NT2/D1 (cell line): ENCODE measurements at regions not wholly inside any gene's neighbourhood (a gene's known extent, or its start where the extent isn't known, plus 50 kb on each side); places are given as distances from the start of the nearest gene placed in this dataset.

Experiments
- DNase-seq: peaks from one replicate; pipeline ENCODE4 v3.0.0-alpha.2; 2011; ENCODE audit warnings: low read depth, low spot score
- H3K27me3 ChIP-seq: 2 replicates; pipeline ENCODE4 v1.6.0; 2011; ENCODE audit warnings: mild to moderate bottlenecking; ENCODE audit not compliant: insufficient read length, insufficient read depth
- H3K36me3 ChIP-seq: 2 replicates; pipeline ENCODE4 v1.6.1; 2011; ENCODE audit warnings: mild to moderate bottlenecking, low read length, mixed read lengths; ENCODE audit not compliant: insufficient read depth, insufficient read length
- H3K4me1 ChIP-seq: 2 replicates; pipeline ENCODE4 v1.5.1; 2011; ENCODE audit not compliant: insufficient read depth, insufficient read length
- H3K4me3 ChIP-seq: 2 replicates; pipeline ENCODE4 v1.5.1; 2011; ENCODE audit warnings: low read depth; ENCODE audit not compliant: insufficient read length
- H3K9ac ChIP-seq: 2 replicates; pipeline ENCODE4 v1.6.0; 2011; ENCODE audit warnings: low read depth; ENCODE audit not compliant: insufficient read length
- H3K9me3 ChIP-seq: 2 replicates; pipeline ENCODE4 v1.5.1; 2011; ENCODE audit warnings: mild to moderate bottlenecking, low read length; ENCODE audit not compliant: insufficient read depth
- SUZ12 ChIP-seq: IDR thresholded peaks from 2 replicates; pipeline ENCODE4 v1.6.1; 2011; ENCODE audit not compliant: insufficient read length, insufficient read depth; ENCODE audit errors: extremely low read depth
- YY1 ChIP-seq: IDR thresholded peaks from 2 replicates; pipeline ENCODE4 v1.6.1; 2011; ENCODE audit not compliant: insufficient read length, insufficient read depth
- ZNF274 ChIP-seq: IDR thresholded peaks from 2 replicates; pipeline ENCODE4 v1.6.1; 2011; ENCODE audit warnings: mild to moderate bottlenecking, low read depth, low read length

GRCh38 chr21:35611708-35612132 is 448.6 kb downstream of the SETD4 start:
- Histone ChIP-seq H3K4me1 (peaks cover 4% of the 10 kb centered on the region), H3K9ac (no peak overlapping the region), H3K4me3 (no peak overlapping the region), H3K9me3 (peaks cover 24% of the 10 kb centered on the region), H3K27me3 (no peaks in the 10 kb centered on the region), H3K36me3 (no peaks in the 10 kb centered on the region)
- DNase-seq: no peak
- no peak for TF ChIP-seq SUZ12
- TF ChIP-seq ZNF274: no peak
- TF ChIP-seq YY1: no peak

DNA sequence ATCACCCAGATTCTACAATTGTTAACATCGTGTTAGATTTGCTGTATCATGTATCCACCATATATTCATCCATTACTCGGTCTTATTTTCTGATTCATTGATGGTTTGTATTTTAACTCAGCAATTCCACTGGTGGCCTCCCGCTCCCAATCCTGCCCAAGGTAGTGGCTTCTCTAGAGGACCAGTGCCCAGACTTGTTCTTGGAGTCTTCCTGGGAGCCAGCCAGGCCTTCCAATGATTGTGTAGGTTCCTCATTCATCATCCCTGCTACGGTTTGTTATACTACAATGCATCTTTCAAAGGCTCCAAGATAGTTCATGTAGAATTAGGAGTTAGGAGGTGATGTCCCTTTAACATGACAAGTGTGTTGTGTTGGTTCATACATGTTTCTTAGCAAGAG is 451.1 kb downstream of the SETD4 start:
- peaks cover 3% of the 10 kb centered on the region for H3K4me1 ChIP-seq
- H3K27me3 ChIP-seq: no peaks in the 10 kb centered on the region
- TF ChIP-seq ZNF274: no peak
- no peak for TF ChIP-seq YY1
- TF ChIP-seq SUZ12: no peak
- no peak overlapping the region for H3K9ac ChIP-seq
- no peaks in the 10 kb centered on the region for H3K36me3 ChIP-seq
- no peak for DNase-seq
- H3K9me3 ChIP-seq: peaks cover 8% of the 10 kb centered on the region; the same call in 1 of the 2 replicates
- no peak overlapping the region for H3K4me3 ChIP-seq

GRCh38 chr21:35607406-35607805 is 452.9 kb downstream of the SETD4 start:
- Histone ChIP-seq H3K27me3 (no peaks in the 10 kb centered on the region), H3K4me1 (peaks cover 5% of the 10 kb centered on the region)
- no peak for TF ChIP-seq ZNF274
- TF ChIP-seq YY1: no peak
- no peak for TF ChIP-seq SUZ12

DNA sequence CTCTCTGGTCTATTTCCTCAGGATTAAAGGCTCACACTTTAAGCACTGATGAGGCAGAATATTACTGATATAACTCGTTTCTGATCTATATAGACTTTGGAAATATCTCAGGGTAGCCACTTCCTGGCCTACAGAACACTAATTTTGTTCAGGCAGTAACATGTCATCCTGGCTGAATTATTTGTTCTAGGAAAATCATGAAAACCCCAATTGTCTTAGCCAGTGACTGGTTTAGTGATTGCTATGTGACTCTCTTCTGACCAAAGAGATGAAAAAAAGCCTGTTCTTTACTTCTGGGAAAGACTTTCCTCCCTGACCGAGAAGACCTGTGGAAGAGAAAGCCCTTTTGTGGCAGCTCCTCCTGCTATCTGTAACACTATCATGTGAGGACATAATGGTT is 453.7 kb downstream of the SETD4 start:
- Histone ChIP-seq H3K27me3 (no peaks in the 10 kb centered on the region), H3K4me3 (no peak overlapping the region), H3K4me1 (peaks cover 5% of the 10 kb centered on the region), H3K9me3 (peaks cover 6% of the 10 kb centered on the region; the same call in 1 of the 2 replicates), H3K36me3 (no peaks in the 10 kb centered on the region), H3K9ac (no peak overlapping the region)
- DNase-seq: no peak
- no peak for TF ChIP-seq ZNF274
- TF ChIP-seq YY1: no peak
- no peak for TF ChIP-seq SUZ12

More at GRCh38 chr21:35607406-35607805, 452.9 kb downstream of the SETD4 start:
- DNase-seq: no peak
- Histone ChIP-seq H3K4me3 (no peak overlapping the region), H3K9ac (no peak overlapping the region), H3K36me3 (no peaks in the 10 kb centered on the region), H3K9me3 (peaks cover 6% of the 10 kb centered on the region; the same call in 1 of the 2 replicates)

DNA sequence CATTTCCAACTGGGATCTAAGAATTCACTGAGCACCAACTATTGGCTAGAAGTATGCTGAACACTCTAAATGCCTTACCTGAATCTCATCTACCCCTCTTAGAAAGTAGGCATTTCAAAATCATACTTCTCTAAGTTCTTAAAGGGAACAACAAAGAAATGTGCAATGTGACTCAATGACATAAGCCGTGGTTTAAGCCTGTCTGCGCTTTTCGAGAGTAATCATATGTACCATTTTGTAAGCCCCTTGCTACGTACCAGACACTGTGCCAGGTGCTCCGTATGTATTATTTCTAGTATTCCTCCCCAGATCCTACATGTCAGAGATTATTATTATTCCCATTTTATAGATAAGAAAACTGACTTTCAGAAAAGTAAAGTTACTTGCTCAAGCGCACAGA is 454.2 kb downstream of the SETD4 start:
- TF ChIP-seq YY1 (no peak), SUZ12 (no peak), ZNF274 (no peak)
- DNase-seq: no peak
- Histone ChIP-seq H3K36me3 (no peaks in the 10 kb centered on the region), H3K9me3 (peaks cover 6% of the 10 kb centered on the region; the same call in 1 of the 2 replicates), H3K4me1 (peaks cover 5% of the 10 kb centered on the region), H3K4me3 (no peak overlapping the region), H3K9ac (no peak overlapping the region), H3K27me3 (no peaks in the 10 kb centered on the region)

- DNase-seq: peak; percentile 44
- no peak overlapping the region for H3K4me3 ChIP-seq
- H3K36me3 ChIP-seq: no peaks in the 10 kb centered on the region
- no peak overlapping the region for H3K9ac ChIP-seq
- H3K9me3 ChIP-seq: peaks cover 6% of the 10 kb centered on the region; the same call in 1 of the 2 replicates
- no peaks in the 10 kb centered on the region for H3K27me3 ChIP-seq
- peaks cover 5% of the 10 kb centered on the region for H3K4me1 ChIP-seq
- TF ChIP-seq ZNF274: no peak
- TF ChIP-seq YY1: no peak
- TF ChIP-seq SUZ12: no peak
These were observed 456.8 kb downstream of the SETD4 start for GRCh38 chr21:35603494-35603893.

- Histone ChIP-seq H3K27me3 (no peaks in the 10 kb centered on the region), H3K4me1 (peaks cover 5% of the 10 kb centered on the region), H3K9ac (no peak overlapping the region), H3K9me3 (peaks cover 6% of the 10 kb centered on the region; the same call in 1 of the 2 replicates), H3K4me3 (no peak overlapping the region), H3K36me3 (no peaks in the 10 kb centered on the region)
- TF ChIP-seq YY1: no peak
- TF ChIP-seq SUZ12: no peak
- no peak for TF ChIP-seq ZNF274
- no peak for DNase-seq
These were observed 457.4 kb downstream of the SETD4 start for GRCh38 chr21:35602811-35603362.
